ENCODE measurements at regions not wholly inside any gene's neighbourhood (a gene's known extent, or its start where the extent isn't known, plus 50 kb on each side); places are given as distances from the start of the nearest gene placed in this dataset.

GRCh38 chr12:91591639-91591987, 409.0 kb upstream of the DCN start:
- no peak for FAIRE-seq
- TF ChIP-seq CTCF (IDR thresholded peaks at IDR 0.05; ENCODE audit: insufficient read depth, missing control alignments): no peak

GRCh38 chr12:91590966-91591638, 408.5 kb upstream of the DCN start:
- FAIRE-seq (peak; percentile 88), DNase-seq (ENCODE audit: insufficient read length, low spot score) (no peak)
- TF ChIP-seq CTCF (IDR thresholded peaks at IDR 0.05; ENCODE audit: insufficient read depth, missing control alignments): no peak

More at GRCh38 chr12:91591639-91591987, 409.0 kb upstream of the DCN start:
- no peak for DNase-seq (ENCODE audit: insufficient read length, low spot score)

- FAIRE-seq: no peak
- no peak for TF ChIP-seq CTCF (IDR thresholded peaks at IDR 0.05; ENCODE audit: insufficient read depth, missing control alignments)
- no peak for DNase-seq (ENCODE audit: insufficient read length, low spot score)
Observed at GRCh38 chr12:91588874-91589454, 406.3 kb upstream of the DCN start.

- no peak for TF ChIP-seq CTCF (IDR thresholded peaks at IDR 0.05; ENCODE audit: insufficient read depth, missing control alignments)
- FAIRE-seq (no peak), DNase-seq (ENCODE audit: insufficient read length, low spot score) (no peak)
Observed at GRCh38 chr12:91586015-91586414, 403.4 kb upstream of the DCN start.

GRCh38 chr12:91582811-91583210, 400.2 kb upstream of the DCN start:
- TF ChIP-seq CTCF (IDR thresholded peaks at IDR 0.05; ENCODE audit: insufficient read depth, missing control alignments): no peak
- DNase-seq (ENCODE audit: insufficient read length, low spot score): no peak
- FAIRE-seq: no peak

- peak; percentile 21 for FAIRE-seq
- no peak for TF ChIP-seq CTCF (IDR thresholded peaks at IDR 0.05; ENCODE audit: insufficient read depth, missing control alignments)
- no peak for DNase-seq (ENCODE audit: insufficient read length, low spot score)
Observed at GRCh38 chr12:91579516-91580263, 397.1 kb upstream of the DCN start.

Data from D721Med (cell line).